SK-N-SH treated with all-trans-retinoic acid at 6 μM for 48 hours (cell line): ENCODE measurements at regions not wholly inside any gene's neighbourhood (a gene's known extent, or its start where the extent isn't known, plus 50 kb on each side); places are given as distances from the start of the nearest gene placed in this dataset.

ENCODE experiments used
- ARNTL ChIP-seq: fragments of 450-650 bp; formaldehyde crosslinking; IDR thresholded peaks from 2 replicates; pipeline ENCODE4 v1.5.0; 2020; ENCODE audit warnings: low read depth, mild to moderate bottlenecking, moderate library complexity, borderline replicate concordance
- CREB5 ChIP-seq: fragments of 250-450 bp; sonication (Bioruptor Pico); IDR thresholded peaks from 2 replicates; pipeline ENCODE4 v1.5.1; 2020; ENCODE audit warnings: low read depth, mild to moderate bottlenecking, moderate library complexity
- CSDC2 ChIP-seq: fragments of 250-450 bp; sonication (Bioruptor Pico); IDR thresholded peaks from 2 replicates; pipeline ENCODE4 v1.5.0; 2020; ENCODE audit warnings: mild to moderate bottlenecking, moderate library complexity
- PPARA ChIP-seq: fragments of 250-450 bp; sonication (Bioruptor Pico); IDR thresholded peaks from 2 replicates; pipeline ENCODE4 v1.5.0; 2020; ENCODE audit warnings: mild to moderate bottlenecking, borderline replicate concordance
- RARB ChIP-seq: fragments of 250-450 bp; sonication (Bioruptor Pico); IDR thresholded peaks from 2 replicates; pipeline ENCODE4 v1.8.0; 2021; ENCODE audit warnings: mild to moderate bottlenecking, moderate library complexity
- TCF4 ChIP-seq: fragments of 250-450 bp; sonication (Bioruptor Pico); IDR thresholded peaks from 2 replicates; pipeline ENCODE4 v1.8.0; 2021; ENCODE audit warnings: mild to moderate bottlenecking, moderate library complexity, borderline replicate concordance
- TSHZ2 ChIP-seq: fragments of 250-450 bp; sonication (Bioruptor Pico); IDR thresholded peaks from 2 replicates; pipeline ENCODE4 v1.5.0; 2020; ENCODE audit warnings: mild to moderate bottlenecking, moderate library complexity
- ZC3H10 ChIP-seq: fragments of 250-450 bp; sonication (Bioruptor Pico); IDR thresholded peaks from 2 replicates; pipeline ENCODE4 v1.5.1; 2021; ENCODE audit warnings: mild to moderate bottlenecking, moderate library complexity
- ZFP3 ChIP-seq: fragments of 250-450 bp; sonication (Bioruptor Pico); IDR thresholded peaks from 2 replicates; pipeline ENCODE4 v1.5.0; 2020; ENCODE audit warnings: mild to moderate bottlenecking, moderate library complexity
- ZFP30 ChIP-seq: fragments of 450-650 bp; formaldehyde crosslinking; IDR thresholded peaks from 2 replicates; pipeline ENCODE4 v1.5.0; 2022; ENCODE audit warnings: mild to moderate bottlenecking, moderate library complexity

- TF ChIP-seq ZFP3 = no peak
- no peak for TF ChIP-seq ARNTL (CRISPR knock-in tag)
- TF ChIP-seq CSDC2 (CRISPR knock-in tag) = no peak
- no peak for TF ChIP-seq CREB5 (CRISPR knock-in tag)
- no peak for TF ChIP-seq TSHZ2 (CRISPR knock-in tag)
- TF ChIP-seq RARB (CRISPR knock-in tag) = no peak
- TF ChIP-seq TCF4 (CRISPR knock-in tag) = no peak
- no peak for TF ChIP-seq ZC3H10 (CRISPR knock-in tag)
- TF ChIP-seq PPARA (CRISPR knock-in tag) = no peak
- TF ChIP-seq ZFP30 (CRISPR knock-in tag) = no peak
Observed at GRCh38 chr15:75121491-75121890, 80.2 kb upstream of the C15orf39 start.
